ENCODE measurements at regions not wholly inside any gene's neighbourhood (a gene's known extent, or its start where the extent isn't known, plus 50 kb on each side); places are given as distances from the start of the nearest gene placed in this dataset.

- no peak for DNase-seq (ENCODE audit: low spot score)
Observed at GRCh38 chr11:15539645-15540044, 424.9 kb downstream of the INSC start.

GRCh38 chr11:15541079-15541478, 426.4 kb downstream of the INSC start:
- no peak for DNase-seq (ENCODE audit: low spot score)

- DNase-seq (ENCODE audit: low spot score) = no peak
Observed at GRCh38 chr11:15544353-15544752, 429.6 kb downstream of the INSC start.

GRCh38 chr11:15547685-15548084, 433.0 kb downstream of the INSC start:
- no peak for DNase-seq (ENCODE audit: low spot score)

- DNase-seq (ENCODE audit: low spot score) = no peak
Observed at GRCh38 chr11:15551901-15552851, 437.5 kb downstream of the INSC start.

DNA sequence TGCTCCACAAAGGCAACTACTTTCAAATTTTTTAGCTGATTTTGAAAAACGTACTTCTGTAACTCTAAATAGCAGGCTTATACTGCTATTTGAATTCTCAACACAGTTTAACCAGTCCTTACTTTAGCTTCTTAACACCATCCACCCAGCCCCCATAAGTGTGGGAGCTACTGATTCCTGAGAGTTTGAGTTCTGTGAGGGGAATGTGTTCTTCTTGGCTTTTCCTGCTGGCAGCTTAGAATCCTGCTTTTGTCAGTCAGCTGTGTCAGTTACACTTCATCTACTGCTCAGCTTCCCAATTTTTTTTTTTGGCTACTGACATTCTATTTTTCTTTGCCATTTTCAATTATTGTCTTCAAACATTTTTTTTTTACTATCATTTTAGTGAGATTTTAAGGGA, 440.4 kb downstream of the INSC start:
- no peak for DNase-seq (ENCODE audit: low spot score)

- no peak for DNase-seq (ENCODE audit: low spot score)
Observed at GRCh38 chr11:15557457-15558230, 442.9 kb downstream of the INSC start.

GRCh38 chr11:15558513-15559181, 443.9 kb downstream of the INSC start:
- DNase-seq (ENCODE audit: low spot score) = no peak

- no peak for DNase-seq (ENCODE audit: low spot score)
Observed at GRCh38 chr11:15560689-15561467, 446.2 kb downstream of the INSC start.

GRCh38 chr11:15562230-15562629, 447.5 kb downstream of the INSC start:
- no peak for DNase-seq (ENCODE audit: low spot score)

DNA sequence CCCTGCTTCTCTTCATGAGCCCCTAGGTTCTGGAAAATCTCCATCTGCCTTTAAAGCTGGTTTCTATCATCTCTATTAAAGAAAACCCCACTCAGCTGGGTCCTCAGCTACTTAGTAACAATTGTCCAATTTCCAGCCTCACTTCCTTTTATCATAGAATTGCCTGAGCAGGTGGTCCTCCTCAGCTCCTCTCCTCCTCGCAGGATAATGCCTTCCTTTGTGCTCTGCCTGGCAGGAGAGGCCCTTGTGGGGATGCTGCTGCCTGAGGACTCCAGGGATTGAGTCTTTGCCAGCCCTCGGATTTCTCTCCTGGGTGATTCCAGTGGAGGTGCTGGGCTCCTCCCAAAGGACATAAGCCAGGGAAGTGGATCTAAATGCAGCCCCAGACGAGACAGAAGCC, 448.3 kb downstream of the INSC start:
- DNase-seq (ENCODE audit: low spot score) = no peak

DNA sequence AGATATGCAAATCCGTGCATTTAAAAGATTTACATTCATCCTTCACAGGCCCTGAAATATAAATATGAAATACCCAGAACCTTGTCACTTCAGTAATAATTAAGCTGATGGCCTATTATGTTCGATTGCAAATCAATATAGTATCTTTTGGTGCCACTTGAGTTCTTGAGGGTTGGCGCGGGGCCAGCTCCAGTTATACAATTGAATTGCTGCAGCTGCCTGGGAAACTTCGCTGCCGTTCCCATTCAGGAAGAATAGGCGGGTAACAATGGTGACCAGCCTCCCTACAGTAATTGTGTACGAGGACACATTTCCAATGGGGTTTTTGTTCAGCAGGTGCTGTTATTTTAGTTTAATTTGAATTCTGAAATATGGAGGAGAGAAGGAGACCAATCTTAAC, 451.2 kb downstream of the INSC start:
- DNase-seq (ENCODE audit: low spot score) = no peak

DNA sequence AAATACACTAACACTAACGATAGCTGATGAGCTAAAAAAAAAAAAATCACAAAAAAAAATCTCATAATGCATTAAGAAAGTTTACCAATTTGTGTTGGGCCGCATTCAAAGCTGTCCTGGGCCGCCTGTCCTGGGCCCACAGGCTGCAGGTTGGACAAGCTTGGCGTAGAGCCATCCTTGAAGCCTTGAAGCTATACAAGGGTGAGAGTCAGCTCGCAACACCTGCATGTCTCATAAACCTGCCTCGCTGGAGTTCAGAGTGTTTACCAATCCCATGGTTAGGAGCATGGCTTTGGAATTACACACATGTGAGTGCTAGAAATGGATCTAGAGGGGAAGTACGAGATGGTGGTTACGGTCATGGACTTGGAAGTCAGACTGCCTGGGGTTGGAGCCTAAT, 453.7 kb downstream of the INSC start:
- no peak for DNase-seq (ENCODE audit: low spot score)

DNA sequence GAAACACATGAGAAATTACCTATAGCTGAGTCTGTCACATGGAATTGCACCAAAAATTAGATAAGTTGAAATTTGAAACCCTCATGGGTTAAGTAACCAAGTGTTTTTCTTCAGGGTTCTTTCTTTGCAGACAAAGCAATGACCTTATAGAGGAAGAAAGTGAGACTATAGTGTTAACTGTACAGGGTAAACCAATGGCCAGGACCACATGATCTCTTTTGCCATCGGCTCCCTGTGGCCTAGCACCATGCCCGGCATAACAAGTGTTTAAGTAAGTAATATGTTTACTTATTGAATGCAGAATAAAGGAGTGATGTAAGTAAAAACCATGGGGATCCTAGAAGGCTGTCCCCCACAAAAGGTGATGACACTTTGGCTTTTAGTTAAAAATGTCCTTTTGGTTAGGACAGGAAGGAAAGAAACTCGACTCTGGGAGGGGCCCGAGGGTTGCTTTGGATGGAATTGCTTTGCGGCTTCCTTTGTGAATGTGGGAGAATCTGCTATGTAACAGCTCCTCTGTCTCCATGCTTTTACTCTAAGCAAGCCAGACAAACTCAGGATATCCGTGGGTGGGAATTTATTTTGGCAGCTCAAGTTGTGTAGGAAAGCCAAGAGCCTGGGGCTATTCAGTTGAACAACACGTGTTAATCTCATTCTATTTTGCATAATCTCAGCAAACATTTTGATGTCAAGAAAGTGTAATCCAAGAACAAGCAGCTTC, 454.7 kb downstream of the INSC start:
- DNase-seq (ENCODE audit: low spot score) = peak; percentile 97

DNA sequence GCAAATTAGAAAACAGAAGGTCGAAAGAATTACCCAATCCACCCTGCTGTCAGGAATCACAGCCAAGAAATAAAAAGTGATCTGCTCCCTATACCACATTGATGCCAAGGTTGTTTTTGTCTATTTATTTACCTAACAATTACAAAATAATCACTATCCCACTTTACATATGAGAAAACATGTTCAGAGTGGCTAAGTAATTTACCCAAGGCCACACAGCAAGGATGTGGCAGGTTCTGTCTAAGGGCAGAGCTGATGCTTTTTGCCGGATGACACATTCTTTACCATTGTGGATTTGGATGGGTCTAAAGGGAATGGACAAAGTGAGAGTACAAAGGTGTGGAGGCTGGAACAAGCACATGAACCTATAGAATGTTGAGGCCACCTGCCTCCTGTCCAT, 460.7 kb downstream of the INSC start:
- DNase-seq (ENCODE audit: low spot score) = no peak

DNA sequence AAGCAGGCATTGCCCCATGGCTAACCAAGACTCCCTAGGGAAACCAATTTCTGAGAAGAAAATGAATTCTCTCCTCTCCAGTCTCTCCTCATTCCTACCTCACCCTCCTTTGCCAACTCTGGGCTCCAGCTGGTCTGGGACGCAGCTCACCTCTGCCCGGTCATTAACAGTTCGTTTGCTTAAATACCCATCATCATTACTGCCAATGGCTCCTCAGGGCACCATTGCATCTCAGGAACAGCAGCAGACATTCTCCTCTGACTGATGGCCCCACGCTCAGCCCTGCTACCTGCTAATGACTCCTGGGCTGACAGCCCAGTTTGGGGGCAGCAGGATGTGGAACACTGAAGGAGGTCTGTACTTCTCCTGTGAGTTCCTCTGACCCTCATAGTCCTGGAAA, 462.0 kb downstream of the INSC start:
- no peak for DNase-seq (ENCODE audit: low spot score)

DNA sequence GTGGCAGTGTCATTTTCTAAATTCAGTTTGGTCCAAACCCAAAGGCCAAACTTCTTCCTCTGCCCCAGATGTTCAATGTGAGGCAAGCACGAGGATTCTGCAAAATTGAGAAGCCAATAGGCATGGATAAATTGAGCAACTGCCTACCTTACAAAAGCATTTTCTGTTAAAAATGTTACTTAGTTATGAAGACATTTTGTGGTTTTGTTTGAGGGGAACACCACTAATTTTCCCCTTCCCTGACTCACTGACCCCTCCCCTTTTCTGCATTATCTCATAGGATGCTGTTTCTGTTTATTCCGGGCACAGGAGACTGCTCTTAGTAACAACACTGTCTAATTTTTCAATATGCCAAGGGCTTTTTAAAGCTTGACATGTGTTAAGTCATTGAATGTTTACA, 462.8 kb downstream of the INSC start:
- DNase-seq (ENCODE audit: low spot score) = no peak

GRCh38 chr11:15579287-15580001, 464.7 kb downstream of the INSC start:
- DNase-seq (ENCODE audit: low spot score) = no peak

GRCh38 chr11:15580056-15580774, 465.5 kb downstream of the INSC start:
- no peak for DNase-seq (ENCODE audit: low spot score)

DNA sequence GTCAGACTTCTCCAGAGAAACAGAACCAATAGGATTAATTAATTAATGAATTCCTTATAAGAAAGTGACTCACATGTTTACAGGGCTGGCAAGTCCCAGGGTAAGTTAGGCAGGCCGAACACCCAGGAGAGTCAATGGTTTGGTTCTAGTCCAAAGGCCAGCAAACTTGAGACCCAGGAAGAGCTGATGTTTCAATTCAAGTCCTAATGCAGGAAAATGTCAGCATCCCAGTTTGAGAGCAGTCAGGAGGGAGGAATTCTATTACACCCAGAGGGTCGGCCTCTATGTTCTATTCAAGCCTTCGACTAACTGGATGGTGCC, 466.0 kb downstream of the INSC start:
- DNase-seq (ENCODE audit: low spot score) = no peak

Measured in COLO829 (cell line).